GM19239 (cell line): ENCODE measurements at regions not wholly inside any gene's neighbourhood (a gene's known extent, or its start where the extent isn't known, plus 50 kb on each side); places are given as distances from the start of the nearest gene placed in this dataset.
"Not testable (repeated sequence)": the region's sequence is repeated elsewhere in the genome, so short reads cannot be mapped to it uniquely, and the experiment has no call there.

Experiments used
- DNase-seq: peaks from one replicate; pipeline ENCODE4 v3.0.0; 2011; ENCODE audit warnings: low spot score; ENCODE audit not compliant: insufficient read length
- FAIRE-seq: peaks from 2 replicates; lab custom pipeline; 2011; peaks lifted over from hg19 to GRCh38; lab: Jason Lieb, UNC

DNA sequence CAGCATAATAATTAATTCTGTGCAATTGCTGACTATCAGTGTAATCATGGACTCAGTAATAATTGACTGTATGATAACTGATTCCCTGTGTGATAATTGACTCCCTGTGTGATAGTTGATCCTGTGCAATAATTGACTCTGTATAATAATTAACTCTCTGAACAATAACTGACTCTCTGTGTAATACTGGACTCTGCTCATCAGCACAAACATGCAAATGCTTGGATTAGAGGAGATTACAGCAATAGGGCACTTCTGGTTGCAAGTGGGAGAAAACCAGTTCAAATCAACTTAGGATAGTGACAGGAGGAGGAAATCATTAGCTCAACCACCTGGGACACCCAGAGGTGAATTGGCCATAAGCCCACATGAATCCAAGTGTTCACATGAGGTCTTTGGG lies 582.1 kb downstream of the RBFOX1 start:
- DNase-seq: no peak
- no peak for FAIRE-seq

DNA sequence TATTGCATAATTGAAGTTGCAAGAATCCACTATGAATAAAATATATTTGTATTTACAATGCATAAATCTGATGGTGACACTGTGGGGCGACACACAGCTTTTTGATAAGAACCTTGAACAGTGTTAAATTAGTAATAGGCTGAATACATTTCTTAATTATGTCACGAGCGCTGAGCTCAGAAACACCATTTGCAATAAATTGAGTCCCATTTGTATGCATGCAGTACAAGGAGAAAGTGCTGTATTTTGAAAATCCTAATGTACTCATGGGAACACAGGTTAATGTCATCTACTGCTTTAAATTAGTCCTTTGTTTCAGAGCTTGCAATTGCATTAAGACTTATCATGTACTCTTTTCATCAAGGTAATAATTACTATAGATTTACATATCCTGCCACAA lies 579.5 kb downstream of the RBFOX1 start:
- DNase-seq (no peak), FAIRE-seq (no peak)

DNA sequence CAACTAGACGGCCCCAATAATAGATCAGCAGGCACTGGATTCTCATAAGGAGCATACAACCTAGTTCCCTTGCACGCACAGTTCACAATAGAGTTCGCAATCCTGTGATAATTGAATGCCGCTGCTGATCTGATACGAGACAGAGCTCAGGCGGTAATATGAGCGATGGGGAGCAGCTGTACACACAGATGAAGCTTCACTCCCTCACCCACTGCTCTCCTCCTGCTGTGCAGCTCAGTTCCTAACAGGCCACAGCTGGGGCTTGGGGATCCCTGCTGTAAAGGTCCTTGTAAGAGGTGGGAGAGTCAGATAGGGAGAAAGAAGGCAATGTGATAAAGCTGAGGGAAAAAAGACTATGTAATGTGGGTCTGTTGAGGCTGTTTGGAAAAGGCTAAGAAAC lies 577.5 kb downstream of the RBFOX1 start:
- DNase-seq (no peak), FAIRE-seq (no peak)

DNA sequence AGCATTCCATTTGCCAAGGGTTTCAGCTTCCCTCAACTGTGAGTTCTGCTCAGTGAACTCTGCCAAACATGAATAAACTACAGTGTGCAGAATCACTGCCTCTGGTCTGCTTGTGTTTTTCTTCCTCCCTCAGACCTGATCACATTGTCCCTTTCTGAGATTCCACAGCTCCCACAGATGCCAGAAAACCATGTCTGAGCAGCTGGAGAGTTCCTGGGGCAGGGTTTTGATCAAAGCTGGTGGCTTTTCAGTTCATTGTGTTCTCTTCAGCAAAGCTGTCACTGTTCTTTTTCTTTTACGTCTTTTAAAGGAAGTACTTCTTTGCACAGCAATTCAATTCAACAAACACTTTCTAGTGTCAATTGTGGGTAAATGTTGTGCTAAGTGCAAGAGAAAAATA lies 555.8 kb downstream of the RBFOX1 start:
- FAIRE-seq (no peak), DNase-seq (no peak)

DNA sequence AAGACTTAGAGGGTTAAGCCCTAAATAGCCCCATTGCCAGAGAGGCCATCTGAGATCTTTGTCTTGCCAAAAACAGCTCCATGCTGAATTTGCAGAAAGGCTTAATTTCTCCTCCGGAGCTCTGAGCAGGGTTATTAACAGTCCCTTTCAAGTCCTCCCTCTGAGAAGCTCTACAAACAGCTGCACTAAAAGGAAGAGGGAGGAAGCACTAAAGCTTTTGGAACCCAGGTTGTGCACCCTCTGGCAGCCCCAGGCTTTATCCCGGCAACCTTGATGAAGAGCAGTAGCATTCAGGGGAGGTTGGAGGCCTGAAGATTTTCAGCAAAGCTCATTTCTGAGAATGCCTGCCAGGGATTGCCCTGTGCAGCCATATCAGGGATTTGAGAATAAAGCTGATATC lies 554.7 kb downstream of the RBFOX1 start:
- DNase-seq (no peak), FAIRE-seq (no peak)

DNA sequence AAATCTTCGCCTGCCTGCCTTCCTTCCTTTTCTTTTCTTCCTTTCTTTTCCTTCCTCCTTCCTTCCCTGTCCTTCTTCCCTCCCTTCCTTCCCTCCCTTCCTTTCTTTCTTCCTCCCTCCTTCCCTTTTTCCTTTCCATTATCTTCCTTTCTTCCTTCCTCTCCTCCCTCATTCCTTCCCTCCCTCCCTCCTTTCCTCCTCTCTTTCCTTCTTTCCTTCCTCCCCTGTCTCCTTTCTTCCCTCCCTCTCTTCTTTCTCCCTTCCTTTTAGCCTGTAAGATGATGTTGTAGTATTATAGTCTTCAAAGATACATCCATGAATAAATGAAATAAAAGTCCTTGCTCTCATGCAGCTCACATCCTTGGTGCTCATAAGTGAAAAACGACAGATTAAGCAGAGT lies 539.3 kb downstream of the RBFOX1 start:
- FAIRE-seq (no peak), DNase-seq (no peak)

DNA sequence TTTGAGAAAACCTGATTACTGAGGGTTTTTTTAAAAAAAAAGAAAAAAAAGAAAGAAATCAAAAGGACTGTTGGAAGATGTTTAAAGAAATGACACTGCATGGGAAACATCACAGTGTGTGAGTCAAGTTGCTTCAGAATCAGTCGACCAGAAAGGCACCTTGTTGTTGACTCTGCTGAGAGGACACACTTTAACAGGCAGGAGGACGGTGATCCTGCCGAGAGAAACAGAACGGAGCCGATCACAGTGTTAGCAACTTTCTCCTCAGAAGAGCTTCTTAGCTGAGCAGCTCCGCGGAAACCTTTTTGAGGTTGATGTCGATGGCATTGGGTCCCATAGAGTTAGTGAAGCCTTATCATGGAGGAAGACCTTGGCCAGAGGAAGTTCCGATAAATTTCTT lies 538.7 kb downstream of the RBFOX1 start:
- DNase-seq: no peak
- FAIRE-seq: no peak

DNA sequence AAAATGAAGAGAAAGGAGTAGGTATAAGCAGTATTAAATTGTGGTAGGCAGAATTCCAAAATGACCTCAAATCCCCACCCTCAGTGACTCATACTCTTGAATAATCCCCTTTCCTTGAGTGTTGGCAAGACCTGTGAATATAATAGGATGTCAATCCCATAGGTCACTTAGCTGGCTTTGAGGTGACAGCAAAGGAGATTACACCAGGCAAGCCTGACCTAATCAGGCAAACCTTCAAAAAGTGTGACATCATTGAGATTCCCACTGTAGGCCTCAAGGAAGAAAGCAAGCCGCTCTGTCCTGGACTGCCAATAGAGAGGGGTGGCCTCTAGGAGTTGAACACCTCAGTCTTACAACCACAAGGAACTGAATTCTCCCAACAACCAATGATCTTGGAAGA lies 535.2 kb downstream of the RBFOX1 start:
- FAIRE-seq (no peak), DNase-seq (no peak)

DNA sequence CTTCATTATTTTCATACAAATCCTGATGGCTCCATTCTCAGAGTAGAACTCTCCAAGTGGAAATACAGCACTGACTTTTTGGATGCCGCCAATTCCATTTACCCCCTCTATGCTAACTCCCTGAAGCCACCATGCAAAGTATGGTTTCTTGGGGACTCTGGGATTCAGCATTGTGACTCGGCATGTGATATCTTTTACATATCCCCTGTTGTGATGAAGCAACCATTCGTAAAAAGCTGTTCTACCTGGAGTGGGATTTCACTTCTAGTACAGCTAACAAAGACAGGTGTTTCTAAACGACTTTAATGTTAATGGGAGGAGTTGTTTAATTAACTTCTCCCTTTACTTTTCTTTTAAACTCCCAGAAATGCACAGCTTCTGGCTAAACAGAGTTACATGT lies 533.5 kb downstream of the RBFOX1 start:
- DNase-seq: no peak
- no peak for FAIRE-seq

DNA sequence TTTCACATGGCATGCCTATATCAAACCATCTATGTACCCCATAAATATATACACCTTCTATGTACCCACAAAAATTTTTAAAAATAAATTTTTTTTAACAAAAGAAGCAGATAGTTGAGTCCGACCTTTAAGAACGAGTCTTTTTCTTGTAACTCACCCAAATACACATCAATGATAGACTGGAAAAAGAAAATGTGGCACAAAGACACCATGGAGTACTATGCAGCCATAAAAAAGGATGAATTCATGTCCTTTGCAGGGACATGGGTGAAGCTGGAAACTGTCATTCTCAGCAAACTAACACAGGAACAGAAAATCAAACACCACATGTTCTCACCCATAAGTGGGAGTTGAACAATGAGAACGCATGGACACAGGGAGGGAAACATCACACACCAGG lies 532.7 kb downstream of the RBFOX1 start:
- FAIRE-seq, DNase-seq: not testable (repeated sequence)

DNA sequence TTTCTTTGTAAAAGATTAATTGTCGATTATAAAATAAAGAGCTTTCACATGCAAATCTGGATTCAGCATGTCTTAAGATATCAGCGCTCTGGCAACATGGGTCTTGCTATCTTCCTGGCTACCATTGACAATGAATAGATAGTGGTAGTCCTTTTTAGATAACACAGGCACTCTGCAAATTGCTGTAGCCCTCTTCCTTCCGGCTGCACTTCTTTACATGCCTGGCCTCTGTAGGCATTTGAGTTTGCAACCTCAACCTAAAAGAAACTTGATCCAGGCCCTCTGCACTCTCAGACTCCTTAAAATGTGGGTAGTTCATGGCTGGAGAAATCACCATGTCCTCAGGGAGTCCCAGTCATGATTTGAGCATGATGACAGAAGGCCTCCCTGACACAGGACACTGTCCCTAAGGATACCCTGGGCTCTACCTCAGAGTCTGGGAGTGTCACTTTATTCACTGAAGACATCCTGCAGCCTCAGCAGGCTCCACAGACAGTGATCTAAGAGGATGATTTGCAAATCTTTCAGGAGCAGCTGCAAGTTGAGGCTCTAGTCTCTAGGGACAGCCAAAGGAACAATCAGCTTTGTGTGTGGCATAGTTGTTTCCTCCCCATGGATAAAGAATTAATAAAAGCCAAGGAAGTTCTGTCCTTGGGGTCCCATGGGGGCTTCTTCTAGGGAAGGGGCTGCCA lies 529.4 kb downstream of the RBFOX1 start:
- FAIRE-seq (no peak), DNase-seq (no peak)

DNA sequence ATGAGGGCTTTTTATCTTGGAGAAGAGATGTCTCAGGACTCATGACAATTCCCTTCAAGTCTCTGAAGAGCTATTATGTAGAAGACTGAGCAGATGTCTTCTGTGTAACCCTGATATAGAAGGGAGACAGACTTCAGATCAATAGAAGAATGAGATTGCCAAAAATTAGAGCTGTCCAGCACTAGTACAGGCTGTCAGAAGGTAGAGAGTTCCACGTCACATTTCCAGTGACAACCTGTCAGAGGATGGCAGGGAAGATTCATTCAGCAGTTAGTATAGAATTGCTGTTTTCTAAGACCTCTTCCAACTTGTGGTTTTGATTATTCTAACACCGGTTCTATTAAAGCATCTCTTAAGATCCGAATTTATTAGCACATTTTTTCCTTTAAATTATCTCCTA lies 520.6 kb downstream of the RBFOX1 start:
- DNase-seq: no peak
- FAIRE-seq: no peak

DNA sequence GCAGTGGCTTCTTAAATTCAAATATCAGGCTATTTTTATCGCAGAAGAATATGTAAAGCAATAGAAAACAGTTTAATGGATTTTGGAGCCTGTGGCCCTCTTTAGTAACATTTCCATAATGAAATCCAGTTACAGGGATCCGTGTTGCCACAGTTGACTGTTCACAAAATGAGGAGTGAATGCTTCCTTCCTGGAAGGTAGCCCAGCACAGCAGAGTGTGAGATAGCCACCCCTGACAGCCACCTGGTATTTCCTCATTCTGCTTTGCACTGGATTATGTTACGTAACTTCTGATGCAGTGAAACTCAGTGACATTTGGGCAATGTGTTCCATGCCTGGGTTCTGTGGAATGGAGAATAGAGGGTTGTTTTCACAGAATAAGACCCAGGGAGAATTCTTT lies 517.2 kb downstream of the RBFOX1 start:
- DNase-seq (no peak), FAIRE-seq (no peak)

DNA sequence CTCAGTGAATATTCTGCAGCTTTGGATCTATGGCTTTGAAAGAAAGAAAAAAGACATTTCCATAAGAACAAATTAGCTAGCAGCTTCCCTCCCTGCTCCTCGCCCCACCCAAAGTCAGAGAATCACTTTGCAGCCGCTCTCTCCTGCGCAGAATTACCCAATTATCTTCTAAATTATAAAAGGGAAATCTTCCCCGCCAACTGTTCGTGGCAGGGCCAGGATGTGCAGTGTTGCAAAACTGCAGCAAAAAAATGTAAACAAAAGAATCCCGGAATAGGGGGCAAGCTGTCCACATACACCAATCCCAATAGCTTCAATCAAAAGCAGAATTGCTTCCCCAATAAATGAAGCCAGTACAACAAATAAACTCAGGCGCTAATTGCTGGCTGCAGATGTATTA lies 510.6 kb downstream of the RBFOX1 start:
- DNase-seq (no peak), FAIRE-seq (no peak)

DNA sequence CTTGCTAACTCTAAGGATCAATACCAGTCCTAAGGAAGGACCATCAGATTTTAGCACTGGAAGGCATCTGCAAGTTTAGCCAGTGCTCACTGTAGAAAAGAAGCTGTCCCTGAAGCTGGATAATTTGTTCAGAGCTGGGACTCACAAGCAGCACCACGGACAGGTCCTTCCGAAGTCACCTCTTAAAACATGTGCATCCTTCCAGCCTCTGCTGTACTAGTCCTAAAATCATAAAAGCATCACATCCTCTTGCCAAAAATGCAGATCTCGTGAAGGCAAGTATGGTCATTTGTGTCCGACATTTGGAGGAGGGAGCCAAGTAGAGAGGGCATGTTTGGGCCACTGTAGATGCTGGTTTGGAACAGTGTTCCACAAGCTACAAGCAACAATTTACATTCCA lies 506.9 kb downstream of the RBFOX1 start:
- FAIRE-seq (no peak), DNase-seq (no peak)

DNA sequence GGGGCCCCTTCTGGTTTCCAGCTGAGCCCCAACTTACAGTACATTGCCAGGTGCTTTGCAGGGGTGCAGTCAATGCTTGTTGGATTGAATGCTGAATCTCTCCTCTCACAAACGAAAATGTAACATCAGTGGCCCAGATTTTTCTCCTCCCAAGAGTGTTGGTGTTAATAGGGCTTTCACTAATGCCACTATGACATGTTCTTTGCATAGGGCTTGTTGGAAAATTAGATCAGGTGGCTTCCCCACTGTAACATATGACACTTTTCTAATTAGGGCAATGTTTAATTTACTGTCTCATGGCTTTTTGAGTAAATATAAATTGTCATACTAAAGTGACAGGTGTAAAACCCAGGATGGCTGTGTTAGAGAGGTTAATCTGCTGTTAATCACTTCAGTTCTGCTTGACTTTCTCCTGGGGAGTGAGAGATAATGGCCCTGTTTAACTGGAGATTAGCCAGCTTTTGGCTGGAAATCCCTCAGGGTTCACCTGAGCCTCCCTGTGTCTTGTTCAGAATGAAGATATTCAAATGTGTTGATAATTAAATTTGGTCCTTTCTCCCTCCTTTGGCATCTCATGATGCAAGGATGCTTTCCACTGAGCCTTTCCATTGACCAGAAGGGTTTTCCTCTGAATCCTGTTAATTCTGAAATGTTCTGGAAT lies 502.3 kb downstream of the RBFOX1 start:
- FAIRE-seq (no peak), DNase-seq (no peak)

DNA sequence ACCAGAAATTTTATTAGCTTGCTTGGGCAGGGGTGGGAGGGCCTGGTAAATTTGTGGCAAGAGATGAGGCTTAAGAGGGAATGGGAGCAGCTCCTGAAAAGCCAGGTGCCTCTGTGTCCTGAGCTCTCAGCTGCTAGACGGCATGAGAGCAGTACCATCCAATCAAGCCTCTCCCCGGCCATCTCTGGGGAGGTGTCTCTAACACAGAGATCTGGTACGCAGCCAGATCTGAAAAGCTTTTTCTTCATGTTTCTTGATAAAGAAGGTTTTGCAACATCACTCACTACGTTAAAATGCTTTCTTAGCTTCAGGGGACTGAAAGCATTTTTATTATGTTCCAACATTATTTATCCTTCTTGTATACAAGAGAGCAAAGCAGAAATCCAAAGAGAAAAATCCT lies 488.2 kb downstream of the RBFOX1 start:
- no peak for FAIRE-seq
- no peak for DNase-seq

DNA sequence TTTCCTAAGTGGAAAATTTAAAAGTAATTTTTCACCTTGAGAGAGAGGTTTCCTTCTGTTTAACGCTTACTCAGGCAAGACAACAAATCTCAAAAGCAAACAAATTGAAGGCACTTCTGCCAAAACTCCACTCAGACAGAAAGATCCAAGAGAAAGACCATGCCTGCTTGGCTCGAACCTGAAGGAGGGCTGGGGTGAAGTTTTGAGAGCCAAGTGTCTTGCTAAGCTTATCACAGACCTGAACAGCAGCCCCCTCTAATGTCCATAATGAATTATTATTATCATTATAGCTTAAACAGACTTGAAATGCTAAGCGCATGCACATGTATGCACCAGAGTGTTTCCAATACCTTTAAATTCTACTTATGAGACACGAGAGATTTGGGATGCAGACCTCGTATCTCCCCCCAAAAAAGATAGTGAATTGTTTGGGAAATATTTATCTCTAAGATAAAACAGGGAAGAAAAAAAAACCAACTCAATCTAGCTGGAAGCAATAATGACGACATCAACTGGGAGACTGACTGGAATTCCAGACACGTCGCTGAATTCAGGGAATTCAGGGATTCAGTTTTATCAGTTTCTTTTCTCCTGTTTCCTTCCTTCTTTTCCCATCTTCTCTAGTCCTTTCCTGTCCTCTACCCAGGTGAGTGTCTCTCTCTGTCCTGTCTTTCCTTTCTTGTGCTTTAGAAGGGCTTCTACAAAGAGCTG lies 473.2 kb downstream of the RBFOX1 start:
- FAIRE-seq (no peak), DNase-seq (no peak)

DNA sequence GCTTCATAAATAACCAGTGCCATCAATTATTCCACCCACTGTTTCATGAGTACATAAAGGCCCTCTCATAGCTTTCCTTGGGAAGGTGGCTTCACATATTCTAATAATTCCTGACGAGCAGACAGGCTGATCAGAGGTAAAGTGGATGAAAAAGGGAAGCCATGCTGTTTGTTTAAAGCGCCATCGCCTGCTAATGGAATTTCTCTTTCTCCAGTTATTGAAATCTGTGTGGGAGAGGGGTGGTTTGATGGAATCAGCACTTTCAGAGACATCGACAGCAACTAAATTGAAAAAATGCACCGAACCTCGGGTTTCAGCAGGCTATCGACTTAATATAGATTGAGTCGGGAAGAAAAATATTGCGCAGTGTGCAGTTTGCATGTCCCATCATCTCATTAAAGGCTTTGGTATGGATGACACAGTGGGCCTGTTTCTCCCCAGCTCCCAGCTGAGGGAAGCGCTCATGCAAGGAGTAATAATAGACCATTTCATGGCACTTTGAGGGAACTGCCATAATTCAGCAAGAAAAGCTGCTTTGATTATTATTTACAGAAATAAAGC lies 472.1 kb downstream of the RBFOX1 start:
- DNase-seq: no peak

DNA sequence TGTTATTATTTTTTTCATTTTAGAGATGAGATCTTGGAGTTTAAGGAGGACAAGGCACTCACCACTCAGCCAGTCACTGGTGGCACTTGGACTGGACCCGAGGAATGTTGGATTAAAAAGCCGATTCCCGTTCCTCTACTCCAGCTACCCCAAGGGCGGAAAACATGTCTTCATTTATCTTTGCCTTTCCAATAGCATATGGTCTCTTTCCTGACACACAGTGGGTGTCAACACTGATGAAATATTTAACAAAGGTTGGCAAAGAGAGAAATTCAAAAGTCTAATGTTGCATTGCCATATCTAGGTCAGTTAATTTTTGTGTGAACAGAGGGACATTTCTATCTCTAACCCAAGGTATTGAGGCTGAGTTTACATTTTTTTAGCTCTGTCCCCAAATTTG lies 459.7 kb downstream of the RBFOX1 start:
- DNase-seq (no peak), FAIRE-seq (no peak)

More for the DNA sequence above, 472.1 kb downstream of the RBFOX1 start:
- no peak for FAIRE-seq

DNA sequence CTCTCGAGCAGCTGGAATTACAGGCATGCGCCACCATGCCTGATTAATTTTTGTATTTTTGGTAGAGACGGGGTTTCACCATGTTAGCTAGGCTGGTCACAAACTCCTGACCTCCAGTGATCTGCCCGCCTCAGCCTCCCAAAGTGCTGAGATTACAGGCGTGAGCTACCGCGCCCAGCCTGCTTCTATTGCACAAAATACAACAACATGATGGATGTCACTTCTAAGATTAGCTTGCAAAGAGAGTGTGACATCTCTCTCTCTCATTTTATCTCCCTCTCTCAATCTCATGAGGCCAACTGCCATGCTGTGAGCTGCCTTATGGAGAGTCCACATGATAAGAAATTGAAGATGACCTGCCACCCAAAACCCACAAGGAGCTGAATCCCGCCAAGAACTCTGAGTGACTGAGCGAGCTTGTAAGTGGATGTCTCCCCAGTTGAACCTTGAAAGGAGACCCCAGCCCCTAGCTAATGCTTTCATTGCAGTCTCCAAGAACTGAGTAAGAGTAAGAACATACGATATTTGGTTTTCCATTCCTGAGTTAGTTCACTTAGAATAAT lies 458.5 kb downstream of the RBFOX1 start:
- DNase-seq (no peak), FAIRE-seq (no peak)
